Adipocyte (in vitro differentiated cells): ENCODE measurements at regions not wholly inside any gene's neighbourhood (a gene's known extent, or its start where the extent isn't known, plus 50 kb on each side); places are given as distances from the start of the nearest gene placed in this dataset.
A peak's percentile ranks its signal among the peaks of the same experiment; 100 is the strongest.

Experiments
- DNase-seq: peaks from one replicate; pipeline ENCODE4 v3.0.0-alpha.2; 2015; ENCODE audit warnings: low read depth
- H3K27me3 ChIP-seq: replicated peaks from 2 replicates; pipeline ENCODE4 v1.7.0; 2013; ENCODE audit warnings: mild to moderate bottlenecking, low read length, moderate library complexity; ENCODE audit not compliant: control insufficient read depth, insufficient read depth
- H3K36me3 ChIP-seq: 2 replicates; pipeline ENCODE4 v1.7.0; 2013; ENCODE audit warnings: low read length, mild to moderate bottlenecking, moderate library complexity; ENCODE audit not compliant: control insufficient read depth, insufficient read depth, severe bottlenecking
- H3K4me1 ChIP-seq: 2 replicates; pipeline ENCODE4 v1.7.0; 2013; ENCODE audit warnings: mild to moderate bottlenecking, low read length, moderate library complexity; ENCODE audit not compliant: control insufficient read depth, insufficient read depth
- H3K4me3 ChIP-seq: 2 replicates; pipeline ENCODE4 v1.7.0; 2013; ENCODE audit warnings: mild to moderate bottlenecking, low read length, moderate library complexity
- H3K9ac ChIP-seq: 2 replicates; pipeline ENCODE4 v1.7.0; 2013; ENCODE audit warnings: mild to moderate bottlenecking, low read length, moderate library complexity
- H3K9me3 ChIP-seq: 2 replicates; pipeline ENCODE4 v1.7.0; 2013; ENCODE audit warnings: mild to moderate bottlenecking, low read length, moderate library complexity; ENCODE audit not compliant: control insufficient read depth

DNA sequence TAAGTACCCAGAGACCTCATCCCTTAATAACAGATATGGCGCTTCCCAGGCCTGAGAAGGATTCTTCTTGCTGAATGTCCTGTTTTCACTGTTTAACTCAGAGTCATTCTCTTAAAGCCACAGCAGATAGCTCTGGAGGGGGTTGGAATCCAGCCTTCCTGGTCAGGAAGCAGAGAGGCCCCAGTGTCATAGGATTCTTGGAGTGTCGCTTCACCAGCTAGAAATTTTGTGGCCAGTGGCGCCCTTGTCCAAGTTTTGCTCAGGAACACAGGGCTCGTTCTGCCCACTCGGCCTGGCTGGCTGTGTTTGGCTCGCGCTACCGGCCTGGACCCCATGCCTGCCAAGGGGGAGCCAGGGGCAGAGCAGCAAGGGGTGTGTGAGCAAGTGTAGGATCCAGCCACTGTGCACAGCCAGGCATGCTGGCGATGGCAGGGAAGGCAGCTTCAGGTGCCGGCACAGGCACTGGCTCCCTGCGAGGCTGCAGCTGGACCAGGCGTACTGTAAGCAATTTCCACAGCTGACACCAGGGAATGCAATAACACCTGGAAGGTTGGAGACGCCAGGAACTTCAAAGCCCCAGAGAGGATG, 214.8 kb upstream of the SESN3 start:
- no peak overlapping the region for H3K9ac ChIP-seq
- no peaks in the 10 kb centered on the region for H3K36me3 ChIP-seq
- DNase-seq = no peak
- H3K27me3 ChIP-seq = no peaks in the 10 kb centered on the region
- H3K4me3 ChIP-seq = no peak overlapping the region
- H3K4me1 ChIP-seq = peaks cover 5% of the 10 kb centered on the region
- peaks cover 3% of the 10 kb centered on the region for H3K9me3 ChIP-seq

DNA sequence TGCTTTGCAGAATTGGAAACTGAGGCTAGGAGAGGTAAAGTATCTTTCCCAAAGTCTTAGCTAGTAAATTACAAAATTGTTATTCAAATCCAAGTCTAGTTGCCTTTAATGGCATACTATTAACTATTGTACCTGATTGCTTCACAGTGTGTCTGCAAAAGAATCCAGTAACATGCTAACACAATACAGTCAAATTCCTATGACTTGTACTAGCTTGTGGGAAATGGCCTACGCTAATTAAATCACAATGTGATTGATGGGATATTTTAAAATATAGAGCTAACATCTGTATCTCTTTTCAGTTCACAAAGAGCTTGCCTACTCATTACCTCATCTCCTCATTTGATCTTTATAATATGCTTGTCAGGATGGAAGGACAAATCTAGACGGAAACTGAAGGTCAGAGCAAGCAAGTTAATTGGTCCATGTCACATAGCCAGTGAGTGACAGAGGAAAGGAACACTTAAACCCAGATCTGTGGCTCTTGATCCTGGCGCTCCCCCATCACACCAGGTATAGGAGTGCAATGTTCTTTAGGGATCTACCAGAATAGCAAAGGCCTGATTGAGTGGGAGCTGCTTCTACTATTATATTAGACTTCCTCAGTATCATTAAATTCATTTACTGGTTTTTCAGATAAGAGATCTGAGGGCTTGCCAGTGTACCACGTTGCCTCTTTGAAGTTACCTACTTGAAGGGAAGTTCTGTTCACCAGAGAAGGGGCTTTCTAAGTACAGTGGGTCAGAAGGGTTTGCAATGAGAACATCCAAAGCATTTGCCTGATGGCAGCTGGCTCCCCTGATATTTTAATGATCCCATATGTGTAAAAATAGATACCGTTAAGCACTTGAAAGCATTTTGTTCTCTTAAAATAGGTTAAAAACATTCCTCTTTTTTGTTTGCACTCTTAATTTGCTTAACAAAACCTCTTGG, 213.6 kb upstream of the SESN3 start:
- Histone ChIP-seq H3K36me3 (no peaks in the 10 kb centered on the region), H3K9me3 (peaks cover 3% of the 10 kb centered on the region)
- no peak for DNase-seq

DNA sequence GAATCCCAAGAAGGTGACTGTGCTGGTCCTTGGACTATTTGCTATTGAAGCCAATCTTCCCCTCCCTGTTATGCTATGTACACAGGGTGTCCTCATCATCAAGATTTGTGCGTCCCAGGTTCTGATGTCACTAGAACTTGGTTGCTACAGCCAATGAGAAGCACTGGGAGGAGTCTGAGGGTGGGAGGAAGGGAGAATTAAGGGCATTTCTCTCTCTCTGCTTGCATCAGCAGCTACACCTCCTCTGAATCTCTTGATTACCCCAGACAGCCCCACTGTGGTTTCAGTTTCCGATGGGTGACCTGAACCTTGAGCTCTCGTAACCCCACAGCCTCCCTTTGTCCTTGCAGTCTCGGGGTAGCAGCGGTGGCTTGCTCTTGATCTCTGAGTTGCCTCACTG, 212.4 kb upstream of the SESN3 start:
- Histone ChIP-seq H3K36me3 (no peaks in the 10 kb centered on the region), H3K9ac (no peak overlapping the region), H3K27me3 (no peaks in the 10 kb centered on the region), H3K4me3 (no peak overlapping the region), H3K4me1 (no peaks in the 10 kb centered on the region), H3K9me3 (peaks cover 3% of the 10 kb centered on the region)
- no peak for DNase-seq

More for the DNA sequence above, 213.6 kb upstream of the SESN3 start:
- H3K9ac ChIP-seq = no peak overlapping the region
- no peaks in the 10 kb centered on the region for H3K27me3 ChIP-seq
- no peaks in the 10 kb centered on the region for H3K4me1 ChIP-seq
- H3K4me3 ChIP-seq = no peak overlapping the region

DNA sequence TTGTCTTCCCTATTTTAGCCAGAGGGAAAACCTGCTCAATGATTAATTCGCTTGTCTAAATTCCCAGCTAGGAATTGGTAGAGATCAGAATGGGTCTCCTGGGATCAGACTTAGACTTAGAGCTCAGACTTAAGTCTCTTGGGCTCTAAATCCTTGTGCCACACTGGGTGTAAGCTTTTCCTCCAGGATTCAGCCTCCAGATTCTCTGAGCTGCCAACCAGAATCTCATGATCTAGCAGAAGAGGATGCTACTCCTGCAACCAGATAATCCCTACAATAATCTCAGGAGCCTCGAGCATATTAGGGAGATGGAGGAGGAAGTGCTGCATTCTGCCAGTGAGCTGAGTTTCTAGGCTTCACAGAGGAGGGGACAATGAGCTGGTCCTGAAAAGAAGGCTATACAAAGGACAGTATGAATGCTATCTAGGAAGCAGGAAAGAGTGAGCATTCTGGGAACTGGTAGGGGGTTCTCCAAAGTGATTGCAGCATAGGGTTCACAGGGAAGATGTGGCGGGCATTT, 211.6 kb upstream of the SESN3 start:
- Histone ChIP-seq H3K9me3 (peaks cover 3% of the 10 kb centered on the region), H3K4me1 (no peaks in the 10 kb centered on the region), H3K27me3 (no peaks in the 10 kb centered on the region), H3K4me3 (no peak overlapping the region), H3K9ac (no peak overlapping the region), H3K36me3 (no peaks in the 10 kb centered on the region)
- DNase-seq = no peak

DNA sequence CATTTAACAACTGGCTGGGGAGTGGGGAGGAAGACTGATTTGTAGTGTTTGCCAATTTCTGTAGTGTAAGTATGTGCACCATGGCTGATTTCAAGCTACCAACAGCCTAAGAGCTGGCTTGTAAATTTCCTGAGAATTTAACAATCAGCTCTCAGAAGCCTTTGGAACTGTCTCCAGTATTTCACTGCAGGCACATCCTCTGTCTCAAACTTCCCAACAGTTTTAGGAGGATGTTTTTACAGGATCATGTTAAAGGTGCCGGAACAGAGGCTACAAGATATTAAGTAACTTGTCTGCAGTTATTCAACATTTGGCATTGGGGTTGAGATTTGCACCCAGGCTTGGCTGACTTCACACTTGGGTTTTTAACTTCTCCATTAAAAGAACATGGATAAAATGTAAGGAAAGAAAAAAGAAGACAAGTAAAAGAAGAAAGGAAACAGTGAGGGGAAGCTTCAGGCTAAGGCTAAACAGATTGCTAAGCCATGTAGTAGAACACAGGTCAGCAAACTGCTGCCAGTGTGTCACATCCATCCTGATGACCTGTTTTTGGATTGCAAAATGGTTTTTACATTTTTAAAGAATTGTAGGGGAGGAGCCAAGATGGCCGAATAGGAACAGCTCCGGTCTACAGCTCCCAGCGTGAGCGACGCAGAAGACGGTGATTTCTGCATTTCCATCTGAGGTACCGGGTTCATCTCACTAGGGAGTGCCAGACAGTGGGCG, 204.8 kb upstream of the SESN3 start:
- Histone ChIP-seq H3K36me3 (no peaks in the 10 kb centered on the region), H3K9ac (no peak overlapping the region), H3K4me1 (peaks cover 10% of the 10 kb centered on the region), H3K4me3 (no peak overlapping the region), H3K9me3 (no peaks in the 10 kb centered on the region), H3K27me3 (no peaks in the 10 kb centered on the region)
- no peak for DNase-seq

DNA sequence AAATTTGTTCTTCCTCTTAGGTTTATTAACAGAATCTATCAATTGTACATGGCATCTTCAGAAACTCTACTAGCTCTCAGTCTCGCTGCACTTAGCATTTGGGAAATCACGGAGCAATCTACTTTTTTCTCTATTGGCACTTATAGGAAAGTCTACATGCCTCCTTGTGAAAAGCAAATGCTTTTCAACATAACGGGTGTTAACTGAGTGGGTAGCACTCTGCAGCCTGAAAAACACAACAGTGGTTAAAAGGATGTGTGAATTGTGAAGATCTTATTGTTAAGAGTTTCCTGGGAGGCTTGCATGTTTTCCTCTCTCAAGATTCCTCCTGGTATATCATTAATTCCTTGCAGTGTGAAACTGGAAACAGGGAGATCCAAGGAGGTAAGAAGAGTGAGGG, 204.2 kb upstream of the SESN3 start:
- Histone ChIP-seq H3K9me3 (no peaks in the 10 kb centered on the region), H3K4me3 (no peak overlapping the region), H3K9ac (no peak overlapping the region), H3K36me3 (no peaks in the 10 kb centered on the region), H3K27me3 (no peaks in the 10 kb centered on the region), H3K4me1 (peaks cover 10% of the 10 kb centered on the region)
- no peak for DNase-seq

DNA sequence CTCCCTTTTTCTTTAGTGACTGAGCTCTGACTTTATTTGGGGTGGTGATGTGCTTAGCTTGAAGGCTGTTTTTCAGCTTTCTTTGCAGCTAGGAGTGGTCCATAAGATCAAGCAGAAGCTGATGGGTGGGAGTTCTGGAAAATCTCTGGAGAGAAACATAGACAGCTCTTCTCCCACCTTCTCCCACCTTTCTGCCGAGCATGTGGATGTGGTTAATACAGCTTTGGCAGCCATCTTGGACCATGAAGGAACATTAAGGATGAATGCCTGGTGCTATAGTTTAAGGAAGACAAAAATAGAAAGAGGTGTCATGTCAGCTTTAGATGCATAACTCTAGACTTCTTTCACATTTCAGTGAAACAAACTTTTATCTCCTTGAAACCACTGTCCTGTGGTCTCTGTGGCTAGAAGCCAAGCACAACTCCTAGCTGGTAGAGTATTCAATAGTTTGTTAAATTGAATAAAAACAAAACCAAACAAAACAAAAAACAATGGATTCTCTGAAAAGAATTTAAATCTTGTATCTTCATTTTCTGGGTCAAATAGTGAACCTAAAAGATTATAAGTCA, 203.6 kb upstream of the SESN3 start:
- no peak for DNase-seq
- H3K27me3 ChIP-seq = no peaks in the 10 kb centered on the region
- H3K4me3 ChIP-seq = no peak overlapping the region
- no peak overlapping the region for H3K9ac ChIP-seq
- no peaks in the 10 kb centered on the region for H3K36me3 ChIP-seq
- H3K4me1 ChIP-seq = peaks cover 12% of the 10 kb centered on the region
- no peaks in the 10 kb centered on the region for H3K9me3 ChIP-seq

DNA sequence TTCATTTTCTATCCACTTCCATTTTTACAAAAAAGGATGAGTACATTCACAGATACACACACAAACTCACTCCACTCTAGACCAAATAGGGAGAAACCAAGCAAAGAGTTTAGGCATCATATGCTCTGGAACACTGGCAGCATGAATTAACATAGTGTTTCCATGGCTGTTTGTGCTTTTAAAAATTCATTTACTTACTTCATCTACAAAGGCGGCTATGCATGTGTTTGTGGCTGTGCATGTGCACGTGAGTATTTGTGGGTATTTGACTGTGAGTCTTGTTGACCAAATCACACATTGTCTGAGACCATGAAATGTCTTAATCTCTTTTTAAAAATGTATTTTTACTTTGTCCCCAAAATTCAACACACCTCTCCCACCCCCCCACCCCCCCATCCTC, 203.0 kb upstream of the SESN3 start:
- Histone ChIP-seq H3K27me3 (no peaks in the 10 kb centered on the region), H3K9ac (no peak overlapping the region), H3K9me3 (no peaks in the 10 kb centered on the region), H3K36me3 (no peaks in the 10 kb centered on the region), H3K4me3 (no peak overlapping the region), H3K4me1 (peaks cover 18% of the 10 kb centered on the region)
- no peak for DNase-seq

DNA sequence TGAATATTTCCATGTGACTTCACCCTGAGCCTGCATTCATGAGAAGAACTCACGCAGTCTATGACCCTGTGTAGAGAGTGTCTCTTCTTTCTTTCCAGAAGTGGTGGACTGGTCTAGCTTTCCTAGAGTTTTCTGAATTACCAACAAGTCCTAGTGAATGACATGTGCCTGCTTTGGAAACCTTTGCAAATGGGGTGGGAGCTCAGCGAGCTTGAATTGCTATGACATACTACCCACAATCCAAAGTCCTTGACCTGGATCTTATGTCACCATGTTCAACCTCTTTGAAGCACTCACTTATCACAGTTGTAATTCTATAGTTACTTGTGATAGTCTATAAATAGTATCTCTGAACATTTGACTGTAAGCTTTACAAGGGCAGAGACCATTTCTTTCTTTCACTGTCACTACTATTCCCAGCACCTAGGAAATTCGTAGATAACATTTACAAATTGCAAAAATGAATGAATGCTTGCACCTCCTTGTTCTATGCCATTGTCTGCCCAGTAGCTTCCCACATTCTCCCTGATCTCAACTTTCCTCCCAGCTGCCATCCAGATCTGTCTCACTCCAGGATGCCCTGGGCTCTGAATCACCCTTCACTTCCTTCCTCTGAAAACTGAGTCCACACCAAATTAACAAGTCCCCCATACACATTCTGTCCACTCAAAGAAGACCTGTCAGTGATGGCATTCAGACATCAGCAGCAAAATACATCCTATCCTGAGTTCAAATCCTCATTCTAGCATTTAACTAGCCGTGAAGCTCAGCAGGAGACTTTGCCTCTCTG, 201.9 kb upstream of the SESN3 start:
- DNase-seq = no peak
- no peaks in the 10 kb centered on the region for H3K27me3 ChIP-seq
- peaks cover 18% of the 10 kb centered on the region for H3K4me1 ChIP-seq
- no peaks in the 10 kb centered on the region for H3K9me3 ChIP-seq
- no peaks in the 10 kb centered on the region for H3K36me3 ChIP-seq
- no peak overlapping the region for H3K4me3 ChIP-seq
- H3K9ac ChIP-seq = no peak overlapping the region

DNA sequence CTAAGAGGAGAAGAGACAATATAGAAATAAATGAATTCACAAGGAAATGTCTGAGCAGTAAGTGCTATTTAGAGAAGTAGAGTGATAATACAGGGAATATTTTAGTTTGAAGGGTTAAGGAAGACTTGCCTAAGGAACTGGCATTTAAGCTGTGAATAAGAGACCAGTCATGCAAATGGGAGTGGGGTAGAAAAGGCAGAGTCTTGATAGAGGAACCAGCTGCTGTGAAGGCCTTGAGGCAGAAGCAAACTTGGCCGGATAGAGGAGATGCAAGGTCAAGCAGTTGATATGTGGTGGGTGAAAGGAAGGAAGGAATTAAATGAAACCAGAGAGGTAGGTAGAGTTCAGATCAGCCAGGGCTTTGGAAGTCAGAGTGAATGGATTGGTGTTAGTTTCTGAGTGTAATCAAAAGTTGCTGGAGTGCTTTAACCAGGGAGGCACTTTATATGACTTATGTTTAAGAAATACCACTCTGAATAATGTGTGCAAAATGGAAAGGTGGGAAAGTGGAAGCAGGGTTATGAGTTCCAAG, 198.4 kb upstream of the SESN3 start:
- Histone ChIP-seq H3K9me3 (no peaks in the 10 kb centered on the region), H3K4me1 (peaks cover 25% of the 10 kb centered on the region), H3K27me3 (no peaks in the 10 kb centered on the region), H3K4me3 (no peak overlapping the region), H3K9ac (no peak overlapping the region), H3K36me3 (no peaks in the 10 kb centered on the region)
- DNase-seq = peak; percentile 27
